ENCODE measurements at regions not wholly inside any gene's neighbourhood (a gene's known extent, or its start where the extent isn't known, plus 50 kb on each side); places are given as distances from the start of the nearest gene placed in this dataset.
"Not testable (repeated sequence)": the region's sequence is repeated elsewhere in the genome, so short reads cannot be mapped to it uniquely, and the experiment has no call there.

- not testable (repeated sequence) for TF ChIP-seq CTCF, POLR2A (IDR thresholded peaks at IDR 0.05)
Measured at GRCh38 chr2:241985161-241985985, 115.8 kb downstream of the RTP5 start.

Data from adrenal gland (tissue), 5 donors.